ENCODE measurements at regions not wholly inside any gene's neighbourhood (a gene's known extent, or its start where the extent isn't known, plus 50 kb on each side); places are given as distances from the start of the nearest gene placed in this dataset.

DNA sequence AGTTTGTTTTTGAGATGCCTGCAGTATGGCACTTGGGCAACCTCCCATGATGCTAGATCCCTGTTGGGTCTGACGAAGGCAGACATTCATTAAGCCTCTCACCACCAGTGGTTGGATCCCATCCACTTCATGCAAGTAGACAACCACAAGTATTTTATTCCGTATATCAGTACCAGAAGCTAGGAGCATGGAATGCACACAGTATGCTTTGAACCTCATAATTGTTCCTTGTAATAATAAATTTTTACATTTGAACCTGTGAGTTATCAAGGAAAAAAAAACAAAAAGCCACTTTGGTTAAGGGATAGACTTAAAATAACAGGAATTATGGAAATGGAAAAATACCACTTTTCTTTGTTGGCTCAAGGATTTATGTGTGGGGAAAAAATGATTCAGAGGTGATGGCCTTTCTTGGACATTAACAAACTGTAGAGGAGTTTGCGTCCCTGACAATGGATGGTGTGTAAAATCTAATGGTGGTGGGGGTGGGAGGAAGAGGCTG is 107.1 kb upstream of the KCNJ16 start:
- TF ChIP-seq, protein P1, sequence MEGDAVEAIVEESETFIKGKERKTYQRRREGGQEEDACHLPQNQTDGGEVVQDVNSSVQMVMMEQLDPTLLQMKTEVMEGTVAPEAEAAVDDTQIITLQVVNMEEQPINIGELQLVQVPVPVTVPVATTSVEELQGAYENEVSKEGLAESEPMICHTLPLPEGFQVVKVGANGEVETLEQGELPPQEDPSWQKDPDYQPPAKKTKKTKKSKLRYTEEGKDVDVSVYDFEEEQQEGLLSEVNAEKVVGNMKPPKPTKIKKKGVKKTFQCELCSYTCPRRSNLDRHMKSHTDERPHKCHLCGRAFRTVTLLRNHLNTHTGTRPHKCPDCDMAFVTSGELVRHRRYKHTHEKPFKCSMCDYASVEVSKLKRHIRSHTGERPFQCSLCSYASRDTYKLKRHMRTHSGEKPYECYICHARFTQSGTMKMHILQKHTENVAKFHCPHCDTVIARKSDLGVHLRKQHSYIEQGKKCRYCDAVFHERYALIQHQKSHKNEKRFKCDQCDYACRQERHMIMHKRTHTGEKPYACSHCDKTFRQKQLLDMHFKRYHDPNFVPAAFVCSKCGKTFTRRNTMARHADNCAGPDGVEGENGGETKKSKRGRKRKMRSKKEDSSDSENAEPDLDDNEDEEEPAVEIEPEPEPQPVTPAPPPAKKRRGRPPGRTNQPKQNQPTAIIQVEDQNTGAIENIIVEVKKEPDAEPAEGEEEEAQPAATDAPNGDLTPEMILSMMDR (IDR thresholded peaks at IDR 0.05): no peak
- peaks cover 5% of the 10 kb centered on the region for H3K9me3 Mint-ChIP-seq (ENCODE audit: unreplicated experiment)

DNA sequence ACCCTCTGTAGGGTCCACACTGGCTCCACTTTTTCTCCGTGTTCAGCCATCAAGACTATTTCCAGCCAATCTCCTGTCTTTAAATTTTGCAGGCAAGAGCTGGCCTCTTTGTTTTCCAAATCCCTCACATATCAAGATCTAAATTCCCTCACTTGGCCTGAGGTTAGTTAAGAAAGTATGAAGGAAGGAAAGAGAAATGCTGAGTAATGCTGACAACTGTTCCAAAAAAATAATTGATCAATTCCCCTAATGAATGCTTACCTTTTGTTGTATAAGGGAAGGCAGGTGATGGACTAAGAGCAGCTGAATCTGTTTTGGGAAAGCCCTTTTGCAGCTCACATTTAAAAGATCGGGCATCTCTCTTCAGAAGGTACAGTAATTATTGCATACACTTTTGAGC is 105.1 kb upstream of the KCNJ16 start:
- H3K27ac Mint-ChIP-seq (ENCODE audit: unreplicated experiment): no peak overlapping the region
- peaks cover 16% of the 10 kb centered on the region for H3K4me1 Mint-ChIP-seq (ENCODE audit: unreplicated experiment)
- peaks cover 13% of the 10 kb centered on the region for H3K9me3 Mint-ChIP-seq (ENCODE audit: unreplicated experiment)
- H3K4me3 Mint-ChIP-seq (ENCODE audit: unreplicated experiment): no peak overlapping the region
- TF ChIP-seq, protein P1 (IDR thresholded peaks at IDR 0.05): no peak
- DNase-seq (ENCODE audit: extremely low spot score, unreplicated experiment): no peak
- no peaks in the 10 kb centered on the region for H3K27me3 Mint-ChIP-seq (ENCODE audit: unreplicated experiment)
- H3K36me3 Mint-ChIP-seq (ENCODE audit: unreplicated experiment): no peaks in the 10 kb centered on the region

More for the DNA sequence above, 107.1 kb upstream of the KCNJ16 start:
- no peaks in the 10 kb centered on the region for H3K27me3 Mint-ChIP-seq (ENCODE audit: unreplicated experiment)
- no peak overlapping the region for H3K4me3 Mint-ChIP-seq (ENCODE audit: unreplicated experiment)
- H3K36me3 Mint-ChIP-seq (ENCODE audit: unreplicated experiment): no peaks in the 10 kb centered on the region
- H3K4me1 Mint-ChIP-seq (ENCODE audit: unreplicated experiment): peaks cover 16% of the 10 kb centered on the region
- DNase-seq (ENCODE audit: extremely low spot score, unreplicated experiment): no peak
- peak overlapping the region; percentile 43 for H3K27ac Mint-ChIP-seq (ENCODE audit: unreplicated experiment)

DNA sequence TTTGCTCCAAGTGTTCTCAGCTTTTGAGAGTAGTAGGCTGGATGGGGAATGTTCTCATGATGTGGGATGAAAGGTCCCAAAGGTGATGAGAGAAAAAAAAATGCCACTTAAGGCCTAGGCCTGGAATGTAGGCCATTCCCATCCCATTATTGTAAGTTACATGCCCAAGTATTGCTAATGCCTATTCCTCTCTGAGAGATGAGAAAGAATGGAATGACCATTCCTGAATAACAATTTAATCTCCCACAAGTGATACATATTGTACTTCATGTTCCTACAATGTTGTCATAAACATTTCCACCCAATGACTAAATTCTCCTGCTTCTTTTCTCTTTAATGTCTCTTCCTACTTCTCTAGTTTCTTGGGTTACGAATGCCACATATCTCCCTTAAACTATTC is 102.8 kb upstream of the KCNJ16 start:
- H3K9me3 Mint-ChIP-seq (ENCODE audit: unreplicated experiment): peaks cover 8% of the 10 kb centered on the region
- no peak overlapping the region for H3K27ac Mint-ChIP-seq (ENCODE audit: unreplicated experiment)
- TF ChIP-seq, protein P1 (IDR thresholded peaks at IDR 0.05): no peak
- no peaks in the 10 kb centered on the region for H3K27me3 Mint-ChIP-seq (ENCODE audit: unreplicated experiment)
- peaks cover 11% of the 10 kb centered on the region for H3K4me1 Mint-ChIP-seq (ENCODE audit: unreplicated experiment)
- no peak for DNase-seq (ENCODE audit: extremely low spot score, unreplicated experiment)
- H3K36me3 Mint-ChIP-seq (ENCODE audit: unreplicated experiment): no peaks in the 10 kb centered on the region
- no peak overlapping the region for H3K4me3 Mint-ChIP-seq (ENCODE audit: unreplicated experiment)

DNA sequence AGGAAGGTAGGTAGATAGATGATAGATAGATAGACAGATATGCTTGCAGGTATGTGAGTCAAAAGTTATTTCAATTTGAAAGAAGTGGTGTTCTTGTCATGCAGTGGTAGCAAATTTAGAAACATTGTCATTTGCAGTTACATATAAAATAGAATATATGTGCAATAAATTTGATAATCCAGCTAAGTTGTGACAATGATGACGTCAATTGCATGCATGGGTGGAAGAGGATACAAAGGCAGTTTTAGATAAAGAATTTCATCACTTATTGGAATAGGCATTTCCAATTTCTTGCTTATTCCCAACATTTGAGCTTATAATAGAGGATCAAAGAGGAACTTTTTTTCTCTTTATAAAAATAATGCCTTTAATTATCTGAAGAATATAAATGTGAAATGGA is 99.2 kb upstream of the KCNJ16 start:
- TF ChIP-seq, protein P1 (IDR thresholded peaks at IDR 0.05): no peak
- Mint-ChIP-seq H3K27me3 (ENCODE audit: unreplicated experiment) (no peaks in the 10 kb centered on the region), H3K4me3 (ENCODE audit: unreplicated experiment) (no peak overlapping the region), H3K4me1 (ENCODE audit: unreplicated experiment) (no peaks in the 10 kb centered on the region), H3K9me3 (ENCODE audit: unreplicated experiment) (peaks cover 8% of the 10 kb centered on the region), H3K27ac (ENCODE audit: unreplicated experiment) (no peak overlapping the region), H3K36me3 (ENCODE audit: unreplicated experiment) (no peaks in the 10 kb centered on the region)
- no peak for DNase-seq (ENCODE audit: extremely low spot score, unreplicated experiment)

DNA sequence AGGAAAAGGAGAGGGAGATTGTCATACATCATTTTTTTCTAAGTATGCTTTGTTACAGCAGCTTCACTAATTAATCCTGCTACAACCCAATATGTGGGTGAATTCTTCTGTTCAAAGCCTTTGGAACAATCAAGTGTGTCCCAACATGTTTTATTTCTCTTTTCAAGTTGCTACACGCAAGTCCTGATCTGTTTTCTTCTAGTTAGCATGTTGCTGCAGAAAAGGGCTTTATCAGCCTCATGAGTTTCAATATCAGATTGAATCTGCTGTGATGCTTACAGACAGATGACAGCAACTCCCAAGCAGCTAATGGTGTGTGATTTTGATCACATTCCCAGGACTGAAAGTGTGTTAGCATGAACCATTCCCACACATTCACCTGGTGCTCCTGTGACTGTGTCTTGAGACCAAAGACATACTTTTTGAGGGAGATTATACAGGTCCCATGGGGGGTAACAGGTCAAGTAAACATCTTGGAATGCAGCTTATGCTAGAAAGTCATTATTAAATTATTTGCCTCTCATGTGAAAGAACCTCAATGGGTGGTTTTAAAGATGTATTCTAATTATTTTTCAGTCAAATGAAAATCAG is 96.9 kb upstream of the KCNJ16 start:
- Mint-ChIP-seq H3K4me1 (ENCODE audit: unreplicated experiment) (no peaks in the 10 kb centered on the region), H3K27ac (ENCODE audit: unreplicated experiment) (no peak overlapping the region), H3K36me3 (ENCODE audit: unreplicated experiment) (no peaks in the 10 kb centered on the region), H3K27me3 (ENCODE audit: unreplicated experiment) (peaks cover 3% of the 10 kb centered on the region), H3K4me3 (ENCODE audit: unreplicated experiment) (no peak overlapping the region), H3K9me3 (ENCODE audit: unreplicated experiment) (peaks cover 8% of the 10 kb centered on the region)
- DNase-seq (ENCODE audit: extremely low spot score, unreplicated experiment): no peak
- TF ChIP-seq, protein P1 (IDR thresholded peaks at IDR 0.05): no peak

Data from osteocyte (in vitro differentiated cells).